Ishikawa (cell line): ENCODE measurements at regions not wholly inside any gene's neighbourhood (a gene's known extent, or its start where the extent isn't known, plus 50 kb on each side); places are given as distances from the start of the nearest gene placed in this dataset.

Source experiments
- EP300 ChIP-seq: IDR thresholded peaks from 2 replicates; pipeline ENCODE4 v1.6.1; 2012; ENCODE audit warnings: borderline replicate concordance
- MAX ChIP-seq: IDR thresholded peaks from 2 replicates; pipeline ENCODE4 v1.6.1; 2012
- REST ChIP-seq: IDR thresholded peaks from 2 replicates; pipeline ENCODE4 v1.6.1; 2012; ENCODE audit warnings: low read depth, mild to moderate bottlenecking
- TCF12 ChIP-seq: IDR thresholded peaks from 2 replicates; pipeline ENCODE4 v1.6.1; 2012; ENCODE audit warnings: low read depth
- TEAD4 ChIP-seq: IDR thresholded peaks from 2 replicates; pipeline ENCODE4 v1.6.1; 2012
- YY1 ChIP-seq: IDR thresholded peaks from 2 replicates; pipeline ENCODE4 v1.6.1; 2012; ENCODE audit warnings: low read depth

DNA sequence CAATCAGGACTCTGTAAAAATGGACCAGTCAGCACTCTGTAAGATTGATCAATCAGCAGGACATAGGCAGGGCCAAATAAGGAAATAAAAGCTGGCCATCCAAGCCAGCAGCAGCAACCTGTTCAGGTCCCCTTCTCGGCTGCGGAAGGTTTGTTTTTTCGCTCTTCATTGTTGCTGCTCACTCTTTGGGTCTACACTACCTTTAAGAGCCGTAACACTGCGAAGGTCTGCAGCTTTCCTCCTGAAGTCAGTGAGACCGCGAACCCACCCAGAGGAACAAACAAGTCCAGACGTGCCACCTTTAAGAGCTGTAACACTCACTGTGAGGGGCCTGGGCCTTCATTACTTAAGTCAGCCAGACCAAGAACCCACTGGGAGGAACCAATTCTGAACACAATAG, 223.2 kb upstream of the EXOC2 start:
- TF ChIP-seq TCF12 (no peak), TEAD4 (no peak), REST (no peak), MAX (no peak), YY1 (no peak), EP300 (no peak)
